Neuronal stem cell (in vitro differentiated cells): ENCODE measurements at regions not wholly inside any gene's neighbourhood (a gene's known extent, or its start where the extent isn't known, plus 50 kb on each side); places are given as distances from the start of the nearest gene placed in this dataset.

Source experiments
- DNase-seq: peaks from one replicate; pipeline ENCODE4 v3.0.0-alpha.2; 2013; ENCODE audit warnings: low spot score
- H2AFZ ChIP-seq: one replicate; pipeline ENCODE4 v1.6.1; 2013; ENCODE audit warnings: mild to moderate bottlenecking, low read length, inconsistent platforms
- H2AK5ac ChIP-seq: 2 replicates; pipeline ENCODE4 v1.6.1; 2013; ENCODE audit warnings: low read depth, mild to moderate bottlenecking, inconsistent platforms, low read length, moderate library complexity, mixed read lengths
- H2BK120ac ChIP-seq: 2 replicates; pipeline ENCODE4 v1.6.1; 2013; ENCODE audit warnings: low read depth, mild to moderate bottlenecking, inconsistent platforms, low read length, moderate library complexity, mixed read lengths
- H2BK12ac ChIP-seq: one replicate; pipeline ENCODE4 v1.6.1; 2013; ENCODE audit warnings: low read length, inconsistent platforms
- H2BK15ac ChIP-seq: 2 replicates; pipeline ENCODE4 v1.6.1; 2013; ENCODE audit warnings: mild to moderate bottlenecking, low read length, inconsistent platforms, mixed read lengths
- H2BK5ac ChIP-seq: one replicate; pipeline ENCODE4 v1.6.1; 2013; ENCODE audit warnings: inconsistent platforms, mild to moderate bottlenecking, low read length, moderate library complexity
- H3K14ac ChIP-seq: one replicate; pipeline ENCODE4 v1.6.1; 2013; ENCODE audit warnings: low read length, inconsistent platforms
- H3K18ac ChIP-seq: 2 replicates; pipeline ENCODE4 v1.6.1; 2013; ENCODE audit warnings: low read length, inconsistent platforms
- H3K23ac ChIP-seq: 2 replicates; pipeline ENCODE4 v1.6.1; 2013; ENCODE audit warnings: low read depth, mild to moderate bottlenecking, mixed read lengths, low read length, inconsistent platforms; ENCODE audit not compliant: poor library complexity
- H3K27ac ChIP-seq: replicated peaks from 3 replicates; pipeline ENCODE4 v1.5.1; 2013; ENCODE audit warnings: low read length, inconsistent platforms
- H3K27me3 ChIP-seq, 3 experiments: 2 replicates each; pipeline ENCODE4 v1.6.1; 2013; ENCODE audit warnings: low read length in 3 of 3, mild to moderate bottlenecking in 2 of 3, inconsistent platforms in 1 of 3, low read depth in 1 of 3, mixed read lengths in 1 of 3, moderate library complexity in 1 of 3; ENCODE audit not compliant: control insufficient read depth in 3 of 3, insufficient read depth in 3 of 3
- H3K36me3 ChIP-seq, 2 donors: replicated peaks in 1 of 2; 2 replicates each; pipeline ENCODE4 v1.6.1; 2013; ENCODE audit warnings: low read length in 2 of 2; ENCODE audit not compliant: control insufficient read depth in 2 of 2, insufficient read depth in 2 of 2
- H3K4ac ChIP-seq: 2 replicates; pipeline ENCODE4 v1.6.1; 2013; ENCODE audit warnings: inconsistent platforms, mild to moderate bottlenecking, low read length, moderate library complexity
- H3K4me1 ChIP-seq, 2 donors: 1 replicate in 1 of 2; 2 replicates in 1 of 2; pipeline ENCODE4 v1.6.1; 2013; ENCODE audit warnings: low read length in 2 of 2, low read depth in 1 of 2; ENCODE audit not compliant: control insufficient read depth in 2 of 2, insufficient read depth in 1 of 2
- H3K4me2 ChIP-seq: one replicate; pipeline ENCODE4 v1.6.1; 2013; ENCODE audit warnings: mild to moderate bottlenecking, low read length, inconsistent platforms; ENCODE audit not compliant: insufficient read depth, poor library complexity, severe bottlenecking
- H3K4me3 ChIP-seq, 2 donors: 2 replicates each; pipeline ENCODE4 v1.5.1; 2013; ENCODE audit warnings: low read length in 2 of 2, mild to moderate bottlenecking in 2 of 2, inconsistent platforms in 1 of 2, moderate library complexity in 1 of 2
- H3K79me1 ChIP-seq: one replicate; pipeline ENCODE4 v1.6.1; 2013; ENCODE audit warnings: low read depth, mild to moderate bottlenecking, inconsistent platforms, low read length, moderate library complexity
- H3K9ac ChIP-seq: one replicate; pipeline ENCODE4 v1.6.1; 2013; ENCODE audit warnings: mild to moderate bottlenecking, low read depth, low read length, inconsistent platforms; ENCODE audit not compliant: poor library complexity
- H3K9me3 ChIP-seq, 2 donors: replicated peaks in 1 of 2; 2 replicates each; pipeline versions ENCODE3 to v1.6.1; 2013; ENCODE audit warnings: low read length in 2 of 2, mild to moderate bottlenecking in 2 of 2, inconsistent platforms in 1 of 2, low read depth in 1 of 2, mixed read lengths in 1 of 2, moderate library complexity in 1 of 2; ENCODE audit not compliant: control insufficient read depth in 2 of 2, insufficient read depth in 1 of 2
- H4K8ac ChIP-seq: one replicate; pipeline ENCODE4 v1.6.1; 2013; ENCODE audit warnings: low read depth, mild to moderate bottlenecking, inconsistent platforms, low read length, moderate library complexity
- H4K91ac ChIP-seq: one replicate; pipeline ENCODE4 v1.6.1; 2013; ENCODE audit warnings: low read length, low read depth, mild to moderate bottlenecking, inconsistent platforms; ENCODE audit not compliant: poor library complexity
- WGBS, 2 donors: extraction: QIAGEN DNeasy Blood & Tissue Kit; methylation state at CpG; one replicate each; pipeline ENCODE4 v1.1.7; 2013; ENCODE audit warnings: missing lambda C conversion rate in 2 of 2, mixed read lengths in 1 of 2; ENCODE audit not compliant: insufficient read length in 2 of 2, insufficient replicate concordance in 1 of 2; ENCODE audit errors: extremely low coverage in 2 of 2; 5-methylcytosine and 5-hydroxymethylcytosine counted together

- no peak overlapping the region for H3K14ac ChIP-seq
- H3K4ac ChIP-seq = no peak overlapping the region
- DNase-seq = no peak
- H3K9me3 ChIP-seq = no peaks in the 10 kb centered on the region
- no peak overlapping the region for H2BK15ac ChIP-seq
- H3K4me2 ChIP-seq = no peak overlapping the region
- no peak overlapping the region for H2BK12ac ChIP-seq
- H2BK120ac ChIP-seq = no peak overlapping the region
- H4K91ac ChIP-seq = no peak overlapping the region
- no peak overlapping the region for H2AK5ac ChIP-seq
- no peaks in the 10 kb centered on the region for H3K4me1 ChIP-seq
- H2BK5ac ChIP-seq = no peak overlapping the region
- H3K36me3 ChIP-seq = no peaks in the 10 kb centered on the region
- no peak overlapping the region for H4K8ac ChIP-seq
- no peak overlapping the region for H3K27ac ChIP-seq
- no peak overlapping the region for H2AFZ ChIP-seq
- no peaks in the 10 kb centered on the region for H3K27me3 ChIP-seq
- no peak overlapping the region for H3K4me3 ChIP-seq
- no CpG with 5 or more reads among the region's 1 CpG for WGBS, 2 donors
- H3K9ac ChIP-seq = no peak overlapping the region
- H3K79me1 ChIP-seq = no peaks in the 10 kb centered on the region
- no peak overlapping the region for H3K18ac ChIP-seq
- H3K23ac ChIP-seq = no peak overlapping the region
Measured at GRCh38 chr4:114108869-114109268, 129.4 kb upstream of the ARSJ start.

DNA sequence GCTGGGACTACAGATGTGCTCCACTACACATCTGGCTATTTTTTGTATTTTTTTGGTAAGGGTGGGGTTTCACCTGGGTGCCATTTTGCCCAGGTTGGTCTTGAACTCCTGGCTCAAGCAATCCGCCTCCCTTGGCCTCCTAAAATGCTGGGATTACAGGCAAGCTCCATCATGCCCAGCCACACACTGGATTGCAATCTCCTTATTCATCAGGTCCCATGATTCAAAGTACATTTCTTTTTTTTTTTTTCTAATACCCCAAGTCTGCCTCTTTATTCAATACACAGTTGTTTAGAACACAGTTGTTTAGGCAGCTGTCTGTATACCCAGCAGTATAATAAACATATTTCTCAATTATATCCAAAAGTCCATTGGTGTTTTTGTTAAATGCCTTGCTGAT, 130.3 kb upstream of the ARSJ start:
- Histone ChIP-seq H3K4ac (no peak overlapping the region), H4K91ac (no peak overlapping the region), H2AK5ac (no peak overlapping the region), H3K27ac (no peak overlapping the region), H3K18ac (no peak overlapping the region), H3K23ac (no peak overlapping the region), H2BK5ac (no peak overlapping the region), H3K4me2 (no peak overlapping the region), H3K14ac (no peak overlapping the region), H3K36me3 (no peaks in the 10 kb centered on the region), H2BK15ac (no peak overlapping the region), H4K8ac (no peak overlapping the region), H3K4me3 (no peak overlapping the region), H2BK12ac (no peak overlapping the region), H3K9me3 (no peaks in the 10 kb centered on the region), H3K9ac (no peak overlapping the region), H3K27me3 (no peaks in the 10 kb centered on the region), H3K79me1 (no peaks in the 10 kb centered on the region), H2BK120ac (no peak overlapping the region), H2AFZ (no peak overlapping the region), H3K4me1 (no peaks in the 10 kb centered on the region)
- no CpG with 5 or more reads among the region's 1 CpG for WGBS, 2 donors
- no peak for DNase-seq

DNA sequence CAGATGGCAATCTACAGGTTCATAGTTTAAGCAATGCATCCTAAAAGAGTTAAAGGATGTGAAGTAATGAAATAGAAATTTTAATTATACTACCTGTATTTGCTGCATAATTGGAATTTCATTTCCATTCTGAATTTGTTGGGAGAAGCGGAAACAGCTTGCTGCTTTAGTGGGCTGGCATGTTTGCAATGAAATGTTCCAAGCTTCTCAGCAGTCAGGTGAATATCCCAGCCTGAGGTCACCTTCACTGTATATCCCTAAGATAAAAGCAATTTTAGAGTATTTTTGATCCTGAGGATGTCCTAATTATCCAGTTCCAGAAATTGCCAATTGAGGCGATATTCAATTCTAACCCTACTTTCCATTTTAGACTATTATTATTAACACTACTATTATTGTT, 136.1 kb upstream of the ARSJ start:
- Histone ChIP-seq H3K79me1 (no peaks in the 10 kb centered on the region), H3K4ac (no peak overlapping the region), H4K8ac (no peak overlapping the region), H3K23ac (no peak overlapping the region), H2BK120ac (no peak overlapping the region), H3K27me3 (no peaks in the 10 kb centered on the region), H3K18ac (no peak overlapping the region), H3K9ac (no peak overlapping the region), H3K9me3 (no peaks in the 10 kb centered on the region), H4K91ac (no peak overlapping the region), H3K36me3 (no peaks in the 10 kb centered on the region), H2BK5ac (no peak overlapping the region), H3K4me2 (no peak overlapping the region), H2AFZ (no peak overlapping the region), H2AK5ac (no peak overlapping the region), H3K14ac (no peak overlapping the region), H3K27ac (no peak overlapping the region), H2BK15ac (no peak overlapping the region), H3K4me3 (no peak overlapping the region), H2BK12ac (no peak overlapping the region), H3K4me1 (no peaks in the 10 kb centered on the region)
- no CpG with 5 or more reads among the region's 2 CpGs for WGBS, 2 donors
- no peak for DNase-seq

GRCh38 chr4:114116861-114117260, 137.4 kb upstream of the ARSJ start:
- no peaks in the 10 kb centered on the region for H3K9me3 ChIP-seq
- H2AFZ ChIP-seq = peak overlapping the region; percentile 22
- no peak overlapping the region for H3K4ac ChIP-seq
- no peak overlapping the region for H3K4me3 ChIP-seq
- H3K27ac ChIP-seq = no peak overlapping the region
- no peaks in the 10 kb centered on the region for H3K79me1 ChIP-seq
- no CpG with 5 or more reads among the region's 2 CpGs for WGBS, 2 donors
- no peaks in the 10 kb centered on the region for H3K4me1 ChIP-seq
- no peaks in the 10 kb centered on the region for H3K27me3 ChIP-seq
- no peak overlapping the region for H3K14ac ChIP-seq
- no peak overlapping the region for H2BK12ac ChIP-seq
- no peaks in the 10 kb centered on the region for H3K36me3 ChIP-seq
- no peak for DNase-seq
- no peak overlapping the region for H2BK120ac ChIP-seq
- no peak overlapping the region for H2AK5ac ChIP-seq
- no peak overlapping the region for H3K4me2 ChIP-seq
- no peak overlapping the region for H3K9ac ChIP-seq
- no peak overlapping the region for H4K91ac ChIP-seq
- H2BK15ac ChIP-seq = no peak overlapping the region
- no peak overlapping the region for H2BK5ac ChIP-seq
- no peak overlapping the region for H4K8ac ChIP-seq
- no peak overlapping the region for H3K18ac ChIP-seq
- H3K23ac ChIP-seq = no peak overlapping the region
